GM12875 (cell line): ENCODE measurements at regions not wholly inside any gene's neighbourhood (a gene's known extent, or its start where the extent isn't known, plus 50 kb on each side); places are given as distances from the start of the nearest gene placed in this dataset.

ENCODE experiments used
- H3K4me3 ChIP-seq: one replicate; pipeline ENCODE4 v1.5.1; 2011; ENCODE audit warnings: low read depth, low read length, control low read depth
- TF ChIP-seq, protein P1 (sequence below): IDR thresholded peaks from 2 replicates; pipeline ENCODE4 v1.5.1; 2011; ENCODE audit warnings: low read depth, mild to moderate bottlenecking, control low read depth, inconsistent platforms, low read length, moderate library complexity, borderline replicate concordance; ENCODE audit not compliant: insufficient read depth

DNA sequence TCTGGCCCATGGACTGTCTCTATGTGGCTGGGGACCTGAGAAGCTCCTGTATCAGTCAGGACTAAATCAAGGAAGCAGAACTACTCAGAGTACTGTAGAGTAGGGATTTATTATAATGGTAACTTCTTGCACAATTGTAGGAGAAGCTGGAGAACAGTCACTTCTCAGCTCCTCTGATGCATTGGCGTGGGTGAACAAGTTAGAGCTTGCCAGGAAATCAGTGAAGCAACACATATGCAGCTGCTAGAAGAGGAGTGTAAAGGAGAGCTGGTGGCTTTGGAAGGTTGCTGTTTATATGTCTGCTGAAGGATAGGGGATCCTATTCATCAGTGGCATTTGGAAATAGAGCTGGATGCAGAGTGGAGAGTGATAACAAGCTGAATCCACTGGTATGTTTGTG lies 215.5 kb upstream of the CWC22 start:
- TF ChIP-seq, protein P1, sequence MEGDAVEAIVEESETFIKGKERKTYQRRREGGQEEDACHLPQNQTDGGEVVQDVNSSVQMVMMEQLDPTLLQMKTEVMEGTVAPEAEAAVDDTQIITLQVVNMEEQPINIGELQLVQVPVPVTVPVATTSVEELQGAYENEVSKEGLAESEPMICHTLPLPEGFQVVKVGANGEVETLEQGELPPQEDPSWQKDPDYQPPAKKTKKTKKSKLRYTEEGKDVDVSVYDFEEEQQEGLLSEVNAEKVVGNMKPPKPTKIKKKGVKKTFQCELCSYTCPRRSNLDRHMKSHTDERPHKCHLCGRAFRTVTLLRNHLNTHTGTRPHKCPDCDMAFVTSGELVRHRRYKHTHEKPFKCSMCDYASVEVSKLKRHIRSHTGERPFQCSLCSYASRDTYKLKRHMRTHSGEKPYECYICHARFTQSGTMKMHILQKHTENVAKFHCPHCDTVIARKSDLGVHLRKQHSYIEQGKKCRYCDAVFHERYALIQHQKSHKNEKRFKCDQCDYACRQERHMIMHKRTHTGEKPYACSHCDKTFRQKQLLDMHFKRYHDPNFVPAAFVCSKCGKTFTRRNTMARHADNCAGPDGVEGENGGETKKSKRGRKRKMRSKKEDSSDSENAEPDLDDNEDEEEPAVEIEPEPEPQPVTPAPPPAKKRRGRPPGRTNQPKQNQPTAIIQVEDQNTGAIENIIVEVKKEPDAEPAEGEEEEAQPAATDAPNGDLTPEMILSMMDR: no peak
- H3K4me3 ChIP-seq: no peak overlapping the region

DNA sequence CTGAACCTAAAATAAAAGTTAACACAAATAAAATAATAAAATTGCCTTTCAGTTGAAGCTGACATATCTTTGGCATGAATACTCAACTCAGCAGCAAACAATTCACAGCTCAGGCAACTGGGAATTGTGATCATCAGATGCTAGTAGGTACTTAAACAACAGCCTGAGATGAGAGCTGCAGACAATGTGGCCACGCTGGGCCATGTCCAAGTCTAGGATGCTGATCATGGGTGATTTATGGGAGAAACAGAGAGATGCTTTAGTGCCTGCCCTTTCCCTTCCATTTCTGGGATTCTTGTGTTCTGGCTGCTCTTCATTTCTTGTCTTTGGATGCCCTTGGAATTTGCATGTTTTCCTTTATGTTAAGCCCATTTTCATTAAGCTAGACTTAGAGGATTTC lies 212.4 kb upstream of the CWC22 start:
- H3K4me3 ChIP-seq: no peak overlapping the region

DNA sequence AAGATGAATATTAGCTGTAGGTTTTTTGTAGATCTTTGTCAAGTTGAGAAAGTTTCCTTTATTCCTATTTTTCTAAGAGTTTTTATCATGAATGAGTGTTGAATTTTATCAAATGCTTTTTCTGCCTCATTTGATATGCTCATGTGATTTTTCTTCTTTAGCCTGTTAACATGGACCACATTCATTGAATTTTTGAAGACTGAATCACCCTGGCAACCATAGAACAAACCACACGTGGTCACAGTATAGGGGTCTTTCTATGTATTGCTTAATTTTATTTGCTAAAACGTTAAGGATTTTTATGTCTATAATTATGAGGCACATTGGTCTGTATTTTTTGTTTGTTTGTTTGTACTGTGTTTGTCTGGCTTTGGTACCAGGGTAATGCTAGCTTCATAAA lies 201.7 kb upstream of the CWC22 start:
- TF ChIP-seq, protein P1: no peak
- H3K4me3 ChIP-seq: no peak overlapping the region

More for the DNA sequence above, 212.4 kb upstream of the CWC22 start:
- TF ChIP-seq, protein P1: no peak

DNA sequence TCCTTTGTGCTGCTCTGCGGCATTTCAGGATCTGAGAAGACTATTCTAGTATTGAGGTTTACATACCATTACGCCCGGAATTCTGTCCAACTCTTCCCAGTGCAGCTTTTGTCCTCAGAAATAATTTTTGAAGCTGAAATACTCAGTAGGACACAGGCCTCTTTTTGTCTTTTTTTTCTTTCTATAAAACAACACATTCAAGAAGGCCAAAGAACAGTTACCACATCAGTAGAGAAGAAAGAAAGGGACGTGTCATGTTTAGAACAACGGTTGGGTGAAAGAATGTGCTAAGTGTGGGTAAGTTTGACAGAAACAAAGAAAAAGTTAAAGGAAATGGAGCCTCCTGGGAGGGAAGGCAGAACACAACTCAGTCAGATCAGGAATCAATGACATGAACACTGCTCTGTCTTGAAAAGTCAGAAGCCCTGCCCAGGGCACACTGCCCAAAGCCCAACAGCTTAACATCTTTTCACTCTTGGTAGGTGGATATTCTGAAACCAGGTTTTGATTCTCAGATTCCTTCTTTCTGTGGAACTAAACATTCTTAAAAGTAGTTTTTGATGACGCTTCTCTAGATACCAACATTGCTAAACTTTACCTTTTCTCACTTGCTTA lies 198.6 kb upstream of the CWC22 start:
- no peak overlapping the region for H3K4me3 ChIP-seq
- TF ChIP-seq, protein P1: no peak

DNA sequence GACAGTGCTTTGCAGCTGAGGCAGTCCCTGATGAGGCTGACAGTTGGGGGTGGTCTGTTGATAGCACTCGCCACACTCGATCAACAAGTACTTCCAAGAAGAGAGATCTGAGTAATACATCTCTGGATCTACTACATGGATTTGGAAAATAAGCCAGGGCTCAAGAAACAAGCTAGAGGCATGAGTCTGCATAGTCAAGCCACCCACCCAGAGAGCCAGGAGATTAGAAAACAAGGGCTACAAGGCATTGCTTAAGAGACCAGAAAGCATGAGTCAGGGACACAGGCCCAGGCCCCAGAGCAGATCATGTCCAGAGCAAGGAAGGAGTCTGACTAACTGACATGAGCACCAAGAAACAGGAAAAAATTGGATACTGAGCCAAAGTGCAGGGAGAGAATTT lies 196.9 kb upstream of the CWC22 start:
- TF ChIP-seq, protein P1: no peak
- H3K4me3 ChIP-seq: no peak overlapping the region

DNA sequence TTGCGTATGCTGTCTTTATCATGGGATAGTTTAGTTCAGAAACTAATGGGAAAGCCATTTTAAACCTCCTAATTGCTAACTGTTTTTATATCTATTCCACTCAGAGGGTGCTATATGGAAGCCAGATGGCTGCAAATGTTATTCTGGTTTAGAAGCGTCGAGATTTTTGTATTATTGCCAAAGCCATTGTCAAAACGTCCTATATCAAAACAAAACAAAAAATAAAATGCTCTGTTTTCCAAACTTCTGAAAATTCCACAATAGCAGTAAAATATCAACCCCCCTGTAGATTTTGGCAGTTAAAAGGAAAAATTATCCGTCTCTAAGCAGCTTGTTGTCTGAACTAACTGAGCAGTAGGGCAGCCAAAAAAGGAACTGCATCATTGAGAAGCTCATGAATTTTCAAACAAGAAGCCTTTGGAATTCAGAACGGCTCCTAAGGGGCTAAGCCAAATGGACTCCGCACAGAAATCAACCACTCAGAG lies 195.4 kb upstream of the CWC22 start:
- H3K4me3 ChIP-seq: no peak overlapping the region
- TF ChIP-seq, protein P1: no peak

DNA sequence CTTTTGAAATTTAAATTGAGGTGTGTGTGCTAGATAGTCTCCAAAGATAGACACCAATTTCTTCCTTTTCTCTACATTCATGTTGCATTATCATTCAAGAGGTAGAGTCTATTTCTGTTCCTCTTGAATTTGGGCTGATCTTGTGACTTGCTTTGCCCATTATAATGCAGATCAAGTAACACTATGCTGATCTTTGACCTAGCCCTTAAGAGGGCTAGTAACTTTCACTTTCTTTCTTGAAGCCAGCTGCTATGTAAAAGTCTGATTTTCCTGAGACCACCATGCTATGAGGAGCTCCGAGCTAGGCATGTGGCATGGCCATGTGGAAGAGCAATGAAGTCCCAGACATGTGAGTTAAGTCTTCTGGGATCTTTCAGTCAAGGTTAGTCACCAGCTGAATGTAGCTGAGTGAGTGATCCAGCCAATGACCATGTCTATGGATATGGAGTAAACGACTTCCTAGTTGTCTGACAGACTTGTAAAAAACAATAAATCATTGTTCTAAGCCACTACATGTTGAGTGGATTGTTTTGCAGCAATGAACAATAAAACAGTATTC lies 189.4 kb upstream of the CWC22 start:
- TF ChIP-seq, protein P1: no peak
- no peak overlapping the region for H3K4me3 ChIP-seq
